ENCODE measurements at regions not wholly inside any gene's neighbourhood (a gene's known extent, or its start where the extent isn't known, plus 50 kb on each side); places are given as distances from the start of the nearest gene placed in this dataset.
"Not testable (repeated sequence)": the region's sequence is repeated elsewhere in the genome, so short reads cannot be mapped to it uniquely, and the experiment has no call there.

DNA sequence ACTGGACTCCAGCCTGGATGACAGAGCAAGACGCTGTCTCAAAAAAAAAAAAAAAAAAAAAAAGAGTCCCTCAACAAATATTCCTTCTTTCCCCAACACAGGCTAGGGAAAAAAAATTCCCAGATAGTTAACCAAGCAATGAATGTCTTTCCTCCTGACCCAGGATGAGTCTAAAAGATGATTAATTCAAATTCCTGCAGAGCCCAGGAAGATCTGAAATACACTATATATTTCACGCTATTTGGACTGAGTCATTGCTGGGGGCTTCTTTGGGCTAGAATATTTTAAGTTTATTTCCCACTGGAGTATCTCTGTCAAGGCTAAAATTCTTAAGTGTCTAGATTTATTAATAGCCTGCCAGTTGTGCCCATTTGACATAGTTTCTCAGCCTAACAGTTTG, 90.4 kb upstream of the OSBPL11 start:
- not testable (repeated sequence) for H3K4me2 ChIP-seq (ENCODE audit: low read depth, low read length, poor library complexity, severe bottlenecking); H3K9ac ChIP-seq (ENCODE audit: low read length); H3K79me2 ChIP-seq (ENCODE audit: low read length); H3K27ac ChIP-seq (ENCODE audit: low read length); H3K4me3 ChIP-seq (ENCODE audit: low read length); H3K27me3 ChIP-seq (ENCODE audit: low read length); H3K4me1 ChIP-seq (ENCODE audit: low read length); H3K9me2 ChIP-seq (replicated peaks; ENCODE audit: insufficient read depth, low read length); DNase-seq; H4K20me1 ChIP-seq (ENCODE audit: insufficient read depth, low read depth, low read length); H3K36me3 ChIP-seq (ENCODE audit: insufficient read depth, low read length); H2AFZ ChIP-seq (ENCODE audit: low read length); H3K9me3 ChIP-seq (ENCODE audit: low read length)

GRCh38 chr3:125692361-125692760, 97.1 kb upstream of the OSBPL11 start:
- Histone ChIP-seq H3K79me2 (ENCODE audit: low read length) (no peaks in the 10 kb centered on the region), H3K4me1 (ENCODE audit: low read length) (no peaks in the 10 kb centered on the region)

DNA sequence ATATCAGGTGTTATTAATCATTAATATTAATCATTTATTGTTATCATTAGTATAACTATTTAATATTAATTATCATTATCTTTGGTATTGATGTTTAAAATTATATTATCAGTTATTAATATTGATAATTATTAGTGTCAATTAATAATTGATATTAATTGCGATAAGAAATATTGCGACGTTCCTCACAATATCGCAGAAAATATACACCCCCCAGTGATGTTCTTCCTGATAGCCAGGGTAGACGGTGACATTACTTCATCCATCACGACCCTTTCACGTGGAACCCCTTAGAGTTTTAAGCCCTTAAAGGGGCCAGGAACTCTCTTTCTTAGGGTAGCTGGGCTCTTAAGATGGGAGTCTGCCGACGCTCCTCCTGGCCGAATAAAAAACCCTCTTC, 98.6 kb upstream of the OSBPL11 start:
- Histone ChIP-seq H3K9me2 (replicated peaks; ENCODE audit: insufficient read depth, low read length) (no peaks in the 10 kb centered on the region; the same call in 1 of the 2 replicates), H3K4me3 (ENCODE audit: low read length) (no peak overlapping the region), H4K20me1 (ENCODE audit: insufficient read depth, low read depth, low read length) (no peaks in the 10 kb centered on the region), H3K36me3 (ENCODE audit: insufficient read depth, low read length) (no peaks in the 10 kb centered on the region), H3K4me2 (ENCODE audit: low read depth, low read length, poor library complexity, severe bottlenecking) (no peak overlapping the region), H3K27ac (ENCODE audit: low read length) (no peak overlapping the region), H3K9me3 (ENCODE audit: low read length) (no peaks in the 10 kb centered on the region), H3K9ac (ENCODE audit: low read length) (no peak overlapping the region), H3K4me1 (ENCODE audit: low read length) (no peaks in the 10 kb centered on the region), H3K27me3 (ENCODE audit: low read length) (no peaks in the 10 kb centered on the region), H3K79me2 (ENCODE audit: low read length) (no peaks in the 10 kb centered on the region), H2AFZ (ENCODE audit: low read length) (no peak overlapping the region)
- no peak for DNase-seq

More at GRCh38 chr3:125692361-125692760, 97.1 kb upstream of the OSBPL11 start:
- Histone ChIP-seq H2AFZ (ENCODE audit: low read length) (no peak overlapping the region), H3K4me3 (ENCODE audit: low read length) (no peak overlapping the region), H3K9me3 (ENCODE audit: low read length) (no peaks in the 10 kb centered on the region), H3K9ac (ENCODE audit: low read length) (no peak overlapping the region), H3K27me3 (ENCODE audit: low read length) (no peaks in the 10 kb centered on the region), H3K27ac (ENCODE audit: low read length) (no peak overlapping the region), H3K36me3 (ENCODE audit: insufficient read depth, low read length) (no peaks in the 10 kb centered on the region), H3K9me2 (replicated peaks; ENCODE audit: insufficient read depth, low read length) (no peaks in the 10 kb centered on the region; the same call in 1 of the 2 replicates), H3K4me2 (ENCODE audit: low read depth, low read length, poor library complexity, severe bottlenecking) (no peak overlapping the region), H4K20me1 (ENCODE audit: insufficient read depth, low read depth, low read length) (no peaks in the 10 kb centered on the region)
- no peak for DNase-seq

GRCh38 chr3:125694761-125695294, 99.5 kb upstream of the OSBPL11 start:
- H3K4me3 ChIP-seq (ENCODE audit: low read length), result no peak overlapping the region
- no peak overlapping the region for H3K9ac ChIP-seq (ENCODE audit: low read length)

GRCh38 chr3:125695688-125696087, 100.4 kb upstream of the OSBPL11 start:
- H3K27me3 ChIP-seq (ENCODE audit: low read length), result no peaks in the 10 kb centered on the region
- no peaks in the 10 kb centered on the region for H3K4me1 ChIP-seq (ENCODE audit: low read length)
- H3K9ac ChIP-seq (ENCODE audit: low read length), result no peak overlapping the region
- DNase-seq, result no peak
- H3K36me3 ChIP-seq (ENCODE audit: insufficient read depth, low read length), result no peaks in the 10 kb centered on the region
- H3K4me2 ChIP-seq (ENCODE audit: low read depth, low read length, poor library complexity, severe bottlenecking), result no peak overlapping the region
- no peak overlapping the region for H3K4me3 ChIP-seq (ENCODE audit: low read length)
- no peak overlapping the region for H3K27ac ChIP-seq (ENCODE audit: low read length)
- H2AFZ ChIP-seq (ENCODE audit: low read length), result no peak overlapping the region
- no peaks in the 10 kb centered on the region for H3K9me3 ChIP-seq (ENCODE audit: low read length)
- no peaks in the 10 kb centered on the region for H4K20me1 ChIP-seq (ENCODE audit: insufficient read depth, low read depth, low read length)
- no peaks in the 10 kb centered on the region for H3K79me2 ChIP-seq (ENCODE audit: low read length)
- H3K9me2 ChIP-seq (replicated peaks; ENCODE audit: insufficient read depth, low read length), result no peaks in the 10 kb centered on the region; the same call in 1 of the 2 replicates

More at GRCh38 chr3:125694761-125695294, 99.5 kb upstream of the OSBPL11 start:
- no peaks in the 10 kb centered on the region for H4K20me1 ChIP-seq (ENCODE audit: insufficient read depth, low read depth, low read length)
- no peaks in the 10 kb centered on the region for H3K9me3 ChIP-seq (ENCODE audit: low read length)
- no peaks in the 10 kb centered on the region for H3K79me2 ChIP-seq (ENCODE audit: low read length)
- no peaks in the 10 kb centered on the region; the same call in 1 of the 2 replicates for H3K9me2 ChIP-seq (replicated peaks; ENCODE audit: insufficient read depth, low read length)
- no peaks in the 10 kb centered on the region for H3K36me3 ChIP-seq (ENCODE audit: insufficient read depth, low read length)
- H3K27ac ChIP-seq (ENCODE audit: low read length), result no peak overlapping the region
- no peak overlapping the region for H2AFZ ChIP-seq (ENCODE audit: low read length)
- no peaks in the 10 kb centered on the region for H3K4me1 ChIP-seq (ENCODE audit: low read length)
- DNase-seq, result no peak
- H3K4me2 ChIP-seq (ENCODE audit: low read depth, low read length, poor library complexity, severe bottlenecking), result no peak overlapping the region
- no peaks in the 10 kb centered on the region for H3K27me3 ChIP-seq (ENCODE audit: low read length)

DNA sequence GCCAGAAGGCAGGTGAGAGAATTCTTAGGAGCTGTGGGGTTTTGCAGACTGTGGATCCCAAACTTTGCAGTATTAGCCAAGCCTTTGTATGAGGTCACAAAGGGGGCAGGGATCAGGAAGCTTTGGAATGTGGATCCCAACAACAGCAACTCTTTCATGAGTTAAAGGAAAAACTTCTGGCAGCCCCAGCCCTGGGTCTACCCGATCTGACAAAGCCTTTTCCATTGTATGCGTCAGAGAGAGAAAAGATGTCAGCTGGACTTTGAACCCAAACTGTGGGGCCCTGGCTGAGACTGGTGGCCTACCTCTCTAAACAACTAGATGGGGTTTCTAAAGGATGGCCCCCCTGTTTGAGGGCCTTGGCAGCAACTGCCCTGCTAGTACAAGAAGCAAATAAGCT, 101.8 kb upstream of the OSBPL11 start:
- H3K27ac ChIP-seq (ENCODE audit: low read length); H3K79me2 ChIP-seq (ENCODE audit: low read length); H3K9ac ChIP-seq (ENCODE audit: low read length); DNase-seq; H3K9me2 ChIP-seq (replicated peaks; ENCODE audit: insufficient read depth, low read length); H3K36me3 ChIP-seq (ENCODE audit: insufficient read depth, low read length); H3K4me2 ChIP-seq (ENCODE audit: low read depth, low read length, poor library complexity, severe bottlenecking); H4K20me1 ChIP-seq (ENCODE audit: insufficient read depth, low read depth, low read length); H3K4me1 ChIP-seq (ENCODE audit: low read length); H3K4me3 ChIP-seq (ENCODE audit: low read length); H3K9me3 ChIP-seq (ENCODE audit: low read length); H2AFZ ChIP-seq (ENCODE audit: low read length); H3K27me3 ChIP-seq (ENCODE audit: low read length): not testable (repeated sequence)

DNA sequence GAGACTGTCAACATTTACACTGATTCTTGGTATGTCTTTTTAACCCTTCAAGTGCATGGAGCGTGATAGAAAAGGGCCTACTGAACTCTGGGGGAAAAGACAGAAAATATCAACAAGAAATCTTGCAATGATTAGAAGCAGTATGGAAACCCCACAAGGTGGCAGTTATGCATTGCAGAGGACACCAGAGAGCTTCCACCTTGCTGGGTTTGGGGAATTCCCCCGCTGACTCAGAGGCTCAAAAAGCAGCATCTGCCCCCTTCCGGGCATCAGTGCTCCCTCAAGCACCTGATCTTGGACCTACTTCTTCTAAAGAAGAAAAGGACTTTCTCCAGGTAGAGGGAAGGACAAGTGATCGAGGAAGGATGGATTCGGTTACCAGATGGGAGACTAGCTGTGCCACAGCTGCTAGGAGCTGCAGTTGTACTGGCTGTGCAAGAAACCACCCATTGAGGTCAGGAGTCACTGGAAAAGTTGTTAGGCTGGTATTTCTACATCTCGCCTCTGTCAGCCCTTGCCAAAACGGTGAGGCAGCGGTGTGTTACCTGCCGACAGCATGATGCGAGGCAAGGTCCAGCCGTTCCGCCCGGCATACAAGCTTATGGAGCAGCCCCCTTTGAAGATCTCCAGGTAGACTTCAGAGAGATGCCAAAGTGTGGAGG, 102.8 kb upstream of the OSBPL11 start:
- not testable (repeated sequence) for H2AFZ ChIP-seq (ENCODE audit: low read length); H3K27me3 ChIP-seq (ENCODE audit: low read length); DNase-seq; H3K79me2 ChIP-seq (ENCODE audit: low read length); H3K36me3 ChIP-seq (ENCODE audit: insufficient read depth, low read length); H3K9me2 ChIP-seq (replicated peaks; ENCODE audit: insufficient read depth, low read length); H3K9me3 ChIP-seq (ENCODE audit: low read length); H3K4me2 ChIP-seq (ENCODE audit: low read depth, low read length, poor library complexity, severe bottlenecking); H3K9ac ChIP-seq (ENCODE audit: low read length); H3K27ac ChIP-seq (ENCODE audit: low read length); H3K4me1 ChIP-seq (ENCODE audit: low read length); H4K20me1 ChIP-seq (ENCODE audit: insufficient read depth, low read depth, low read length); H3K4me3 ChIP-seq (ENCODE audit: low read length)

GRCh38 chr3:125715651-125716050, 120.4 kb upstream of the OSBPL11 start:
- no peak overlapping the region for H3K9ac ChIP-seq (ENCODE audit: low read length)
- H3K4me3 ChIP-seq (ENCODE audit: low read length), result no peak overlapping the region
- H3K4me1 ChIP-seq (ENCODE audit: low read length), result no peaks in the 10 kb centered on the region
- H3K27ac ChIP-seq (ENCODE audit: low read length), result no peak overlapping the region
- no peaks in the 10 kb centered on the region for H4K20me1 ChIP-seq (ENCODE audit: insufficient read depth, low read depth, low read length)
- H3K4me2 ChIP-seq (ENCODE audit: low read depth, low read length, poor library complexity, severe bottlenecking), result no peak overlapping the region
- H2AFZ ChIP-seq (ENCODE audit: low read length), result no peak overlapping the region
- no peaks in the 10 kb centered on the region for H3K9me3 ChIP-seq (ENCODE audit: low read length)
- no peaks in the 10 kb centered on the region for H3K27me3 ChIP-seq (ENCODE audit: low read length)
- H3K36me3 ChIP-seq (ENCODE audit: insufficient read depth, low read length), result no peaks in the 10 kb centered on the region
- H3K79me2 ChIP-seq (ENCODE audit: low read length), result no peaks in the 10 kb centered on the region
- H3K9me2 ChIP-seq (replicated peaks; ENCODE audit: insufficient read depth, low read length), result no peaks in the 10 kb centered on the region
- DNase-seq, result no peak

All from Karpas-422 (cell line).